PFSK-1 (cell line): ENCODE measurements at regions not wholly inside any gene's neighbourhood (a gene's known extent, or its start where the extent isn't known, plus 50 kb on each side); places are given as distances from the start of the nearest gene placed in this dataset.

ENCODE experiments used
- FOXP2 ChIP-seq: optimal IDR thresholded peaks from 2 replicates; pipeline ENCODE3; 2011; ENCODE audit warnings: borderline replicate concordance, control low read depth, inconsistent platforms; ENCODE audit not compliant: insufficient read depth; ENCODE audit errors: extremely low read length, extremely low read depth
- POLR2AphosphoS5 ChIP-seq: IDR thresholded peaks from 2 replicates; pipeline ENCODE4 v1.6.1; 2012; ENCODE audit warnings: low read depth, mild to moderate bottlenecking, control low read depth, low read length, moderate library complexity
- REST ChIP-seq, 2 experiments: IDR thresholded peaks; 2 replicates each; pipeline versions ENCODE4 v1.6.1 to v1.8.0; 2011 to 2012; ENCODE audit warnings: low read depth in 2 of 2, low read length in 2 of 2, control low read depth in 1 of 2, inconsistent platforms in 1 of 2, mild to moderate bottlenecking in 1 of 2, moderate library complexity in 1 of 2; ENCODE audit not compliant: insufficient read depth in 1 of 2
- SIN3A ChIP-seq: IDR thresholded peaks from 2 replicates; pipeline ENCODE4 v1.6.1; 2012; ENCODE audit warnings: mild to moderate bottlenecking, low read length, moderate library complexity, borderline replicate concordance; ENCODE audit not compliant: insufficient read depth
- TAF1 ChIP-seq: IDR thresholded peaks from 2 replicates; pipeline ENCODE4 v1.6.1; 2012; ENCODE audit warnings: low read length, control low read depth, borderline replicate concordance; ENCODE audit not compliant: insufficient read depth

DNA sequence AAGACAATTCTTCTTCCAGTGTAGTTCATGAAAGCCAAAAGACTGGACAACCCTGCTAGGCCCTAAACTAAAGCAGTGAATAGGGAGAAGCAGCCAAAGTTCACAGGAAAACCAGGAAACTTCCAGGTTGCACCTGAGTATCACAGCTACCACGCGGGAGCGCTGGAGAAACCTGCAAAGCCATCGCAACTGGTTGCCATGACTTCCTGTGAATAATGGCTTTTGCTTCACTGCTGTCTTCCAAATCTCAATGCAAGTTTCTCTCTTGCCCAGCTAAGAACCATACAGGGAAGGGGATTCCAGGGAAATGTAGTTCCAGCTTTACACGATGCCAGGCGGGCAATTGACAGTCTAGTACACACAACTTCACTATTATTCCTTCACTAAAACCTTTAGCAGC, 114.1 kb downstream of the GXYLT1 start:
- TF ChIP-seq TAF1 = no peak
- no peak for TF ChIP-seq SIN3A
- no peak for TF ChIP-seq REST (IDR thresholded peaks at IDR 0.05; ENCODE audit: insufficient read depth in 1 of 2, low read depth in 2 of 2, low read length in 2 of 2)

- no peak for TF ChIP-seq REST (IDR thresholded peaks at IDR 0.05; ENCODE audit: insufficient read depth in 1 of 2, low read depth in 2 of 2, low read length in 2 of 2)
- no peak for TF ChIP-seq SIN3A
- no peak for TF ChIP-seq FOXP2
- TF ChIP-seq POLR2AphosphoS5 = no peak
- no peak for TF ChIP-seq TAF1
Measured at GRCh38 chr12:42027546-42027945, 117.1 kb downstream of the GXYLT1 start.

GRCh38 chr12:42024495-42024830, 120.2 kb downstream of the GXYLT1 start:
- TF ChIP-seq SIN3A (no peak), TAF1 (no peak), REST (IDR thresholded peaks at IDR 0.05; ENCODE audit: insufficient read depth in 1 of 2, low read depth in 2 of 2, low read length in 2 of 2) (no peak), POLR2AphosphoS5 (no peak), FOXP2 (no peak)

GRCh38 chr12:42023733-42024494, 120.8 kb downstream of the GXYLT1 start:
- TF ChIP-seq TAF1 = no peak

- TF ChIP-seq POLR2AphosphoS5 (no peak), TAF1 (no peak), REST (IDR thresholded peaks at IDR 0.05; ENCODE audit: insufficient read depth in 1 of 2, low read depth in 2 of 2, low read length in 2 of 2) (no peak), FOXP2 (no peak), SIN3A (no peak)
Measured at GRCh38 chr12:42021469-42021868, 123.2 kb downstream of the GXYLT1 start.

DNA sequence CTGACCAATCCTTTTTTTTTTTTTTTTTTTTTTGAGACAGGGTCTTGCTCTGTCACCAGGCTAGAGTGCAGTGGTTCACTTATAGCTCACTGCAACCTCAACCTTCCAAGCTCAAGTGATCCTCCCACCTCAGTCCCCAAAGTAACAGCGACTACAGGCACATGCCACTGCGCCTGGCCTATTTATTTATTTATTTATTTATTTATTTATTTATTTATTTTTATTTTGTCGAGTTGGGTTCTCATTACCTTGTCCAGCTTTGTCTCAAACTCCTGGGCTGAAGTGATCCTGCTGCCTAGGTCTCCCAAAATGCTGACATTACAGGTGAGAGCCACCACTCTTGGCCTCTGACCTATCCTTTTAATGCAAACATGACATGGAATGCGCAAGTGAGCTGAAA, 124.4 kb downstream of the GXYLT1 start:
- no peak for TF ChIP-seq FOXP2
- no peak for TF ChIP-seq TAF1
- no peak for TF ChIP-seq SIN3A
